ENCODE measurements at regions not wholly inside any gene's neighbourhood (a gene's known extent, or its start where the extent isn't known, plus 50 kb on each side); places are given as distances from the start of the nearest gene placed in this dataset.

- Histone ChIP-seq H3K4me2 (ENCODE audit: low read depth, low read length) (no peak overlapping the region), H3K36me3 (replicated peaks; ENCODE audit: insufficient read depth, low read length) (no peaks in the 10 kb centered on the region), H3K27ac (ENCODE audit: low read length) (no peak overlapping the region), H3K9ac (ENCODE audit: low read length) (no peak overlapping the region), H3K4me3 (ENCODE audit: low read length) (no peak overlapping the region), H3K79me2 (ENCODE audit: low read length) (no peaks in the 10 kb centered on the region), H3F3A (ENCODE audit: insufficient read depth, low read length) (no peaks in the 10 kb centered on the region), H3K9me3 (replicated peaks; ENCODE audit: insufficient read depth, low read length) (no peaks in the 10 kb centered on the region), H4K20me1 (ENCODE audit: insufficient read depth, low read length) (no peaks in the 10 kb centered on the region), H2AFZ (ENCODE audit: low read length) (no peak overlapping the region), H3K4me1 (ENCODE audit: low read length) (no peaks in the 10 kb centered on the region), H3K9me2 (replicated peaks; ENCODE audit: insufficient read depth, low read length) (no peaks in the 10 kb centered on the region), H3K27me3 (replicated peaks; ENCODE audit: insufficient read depth, low read length) (no peaks in the 10 kb centered on the region)
- TF ChIP-seq CTCF (IDR thresholded peaks at IDR 0.05; ENCODE audit: low read length) (no peak), EZH2phosphoT487 (IDR thresholded peaks at IDR 0.05; ENCODE audit: low read length) (no peak), EZH2 (optimal IDR thresholded peaks at IDR 0.05; ENCODE audit: low read depth, low read length) (no peak)
- no peak for DNase-seq
Measured at GRCh38 chr2:45172760-45173392, 163.6 kb upstream of the SIX2 start.

DNA sequence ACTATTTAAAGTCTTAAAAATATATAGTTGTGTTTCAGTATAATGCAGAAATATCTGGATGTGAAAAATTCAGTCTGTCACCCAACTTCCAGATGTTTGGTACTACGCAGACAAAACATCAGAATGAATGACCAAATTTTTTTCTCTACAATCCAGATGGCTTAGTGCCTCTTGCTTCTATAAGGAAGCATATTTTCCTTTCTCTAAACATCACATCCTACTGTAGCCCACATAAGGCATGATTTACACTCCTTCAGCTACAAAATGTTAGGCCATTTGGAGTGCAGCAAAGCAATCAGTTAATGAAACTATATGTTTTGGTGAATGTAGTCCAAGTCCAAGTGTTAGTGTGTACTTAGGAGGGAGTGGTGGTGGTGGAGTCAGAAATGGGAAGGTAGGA lies 162.9 kb upstream of the SIX2 start:
- H3K27ac ChIP-seq (ENCODE audit: low read length) = no peak overlapping the region
- no peak for TF ChIP-seq EZH2phosphoT487 (IDR thresholded peaks at IDR 0.05; ENCODE audit: low read length)
- H3K4me3 ChIP-seq (ENCODE audit: low read length) = no peak overlapping the region

DNA sequence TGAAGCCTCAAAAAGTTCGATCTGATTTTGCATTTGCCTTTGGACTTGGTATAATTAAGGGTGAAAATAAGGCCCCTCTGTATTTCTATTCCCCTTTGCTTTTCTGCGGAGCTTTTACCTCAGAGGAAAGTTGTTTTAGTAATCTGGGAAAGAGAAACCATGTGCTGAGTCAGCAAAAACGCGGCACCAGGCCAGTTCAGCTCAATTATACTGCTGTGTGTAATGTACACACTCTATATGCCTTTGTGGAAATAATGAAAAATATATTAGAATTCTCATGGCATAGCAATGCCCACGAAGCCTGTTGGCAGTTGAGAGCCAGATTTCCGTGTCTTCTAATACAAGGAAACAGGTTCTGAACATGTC lies 161.9 kb upstream of the SIX2 start:
- no peaks in the 10 kb centered on the region for H3K9me3 ChIP-seq (replicated peaks; ENCODE audit: insufficient read depth, low read length)
- no peak for DNase-seq
- H2AFZ ChIP-seq (ENCODE audit: low read length) = no peak overlapping the region
- H3K36me3 ChIP-seq (replicated peaks; ENCODE audit: insufficient read depth, low read length) = no peaks in the 10 kb centered on the region
- H3K4me3 ChIP-seq (ENCODE audit: low read length) = no peak overlapping the region
- H3K4me2 ChIP-seq (ENCODE audit: low read depth, low read length) = no peak overlapping the region
- H3K9me2 ChIP-seq (replicated peaks; ENCODE audit: insufficient read depth, low read length) = no peaks in the 10 kb centered on the region
- H3K79me2 ChIP-seq (ENCODE audit: low read length) = no peaks in the 10 kb centered on the region
- H3K9ac ChIP-seq (ENCODE audit: low read length) = no peak overlapping the region
- no peaks in the 10 kb centered on the region for H3K4me1 ChIP-seq (ENCODE audit: low read length)
- H4K20me1 ChIP-seq (ENCODE audit: insufficient read depth, low read length) = no peaks in the 10 kb centered on the region
- no peak for TF ChIP-seq EZH2phosphoT487 (IDR thresholded peaks at IDR 0.05; ENCODE audit: low read length)
- no peak for TF ChIP-seq EZH2 (optimal IDR thresholded peaks at IDR 0.05; ENCODE audit: low read depth, low read length)
- no peak for TF ChIP-seq CTCF (IDR thresholded peaks at IDR 0.05; ENCODE audit: low read length)
- H3K27ac ChIP-seq (ENCODE audit: low read length) = no peak overlapping the region
- H3F3A ChIP-seq (ENCODE audit: insufficient read depth, low read length) = no peaks in the 10 kb centered on the region
- H3K27me3 ChIP-seq (replicated peaks; ENCODE audit: insufficient read depth, low read length) = no peaks in the 10 kb centered on the region

More for the DNA sequence above, 162.9 kb upstream of the SIX2 start:
- H3K4me2 ChIP-seq (ENCODE audit: low read depth, low read length) = no peak overlapping the region
- no peaks in the 10 kb centered on the region for H3K4me1 ChIP-seq (ENCODE audit: low read length)
- H3K36me3 ChIP-seq (replicated peaks; ENCODE audit: insufficient read depth, low read length) = no peaks in the 10 kb centered on the region
- H2AFZ ChIP-seq (ENCODE audit: low read length) = no peak overlapping the region
- H3K79me2 ChIP-seq (ENCODE audit: low read length) = no peaks in the 10 kb centered on the region
- no peaks in the 10 kb centered on the region for H4K20me1 ChIP-seq (ENCODE audit: insufficient read depth, low read length)
- no peaks in the 10 kb centered on the region for H3F3A ChIP-seq (ENCODE audit: insufficient read depth, low read length)
- no peaks in the 10 kb centered on the region for H3K9me3 ChIP-seq (replicated peaks; ENCODE audit: insufficient read depth, low read length)
- H3K9ac ChIP-seq (ENCODE audit: low read length) = no peak overlapping the region
- H3K9me2 ChIP-seq (replicated peaks; ENCODE audit: insufficient read depth, low read length) = no peaks in the 10 kb centered on the region
- H3K27me3 ChIP-seq (replicated peaks; ENCODE audit: insufficient read depth, low read length) = no peaks in the 10 kb centered on the region
- DNase-seq = no peak
